OCI-M1 (cell line): ENCODE measurements at regions not wholly inside any gene's neighbourhood (a gene's known extent, or its start where the extent isn't known, plus 50 kb on each side); places are given as distances from the start of the nearest gene placed in this dataset.
"Not testable (repeated sequence)": the region's sequence is repeated elsewhere in the genome, so short reads cannot be mapped to it uniquely, and the experiment has no call there.

Experiments used
- DNase-seq: peaks from one replicate; lab custom pipeline; 2025; lab: John Stamatoyannopoulos, UW

DNA sequence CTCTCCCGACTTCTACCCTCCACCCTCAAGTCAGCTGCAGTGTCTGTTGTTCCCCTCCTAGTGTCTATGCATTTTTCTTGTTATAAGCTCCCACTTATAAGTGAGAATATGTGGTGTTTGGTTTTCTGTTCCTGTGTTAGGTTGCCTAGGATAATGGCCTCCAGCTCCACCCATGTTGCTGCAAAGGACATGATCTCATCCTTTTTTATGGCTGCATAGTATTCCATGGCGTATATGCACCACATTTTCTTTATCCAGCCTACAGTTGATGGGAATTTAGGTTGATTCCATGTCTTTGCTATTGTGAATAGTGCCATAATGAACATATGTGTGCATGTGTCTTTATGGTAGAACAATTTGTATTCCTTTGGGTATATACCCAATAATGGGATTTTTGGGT lies 80.7 kb downstream of the SPTSSA start:
- DNase-seq = not testable (repeated sequence)

DNA sequence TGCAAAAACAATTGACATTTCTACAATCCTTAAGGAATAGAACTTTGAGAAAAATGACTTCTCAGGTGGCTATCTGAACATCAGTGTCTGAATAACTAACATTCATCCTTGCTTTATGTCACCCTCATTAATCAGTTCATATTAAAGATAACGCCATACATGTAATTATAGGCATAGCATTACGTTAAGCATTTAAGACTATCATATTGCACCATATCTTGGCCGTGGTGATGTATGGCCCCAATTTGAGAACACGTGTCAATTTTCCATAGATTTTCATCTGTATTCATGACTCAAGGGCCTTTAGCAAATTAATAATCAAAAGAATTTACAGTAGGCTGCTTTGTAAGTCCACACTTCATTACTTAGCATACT lies 81.6 kb downstream of the SPTSSA start:
- DNase-seq = no peak

GRCh38 chr14:34379816-34380470 lies 82.1 kb downstream of the SPTSSA start:
- DNase-seq = no peak

GRCh38 chr14:34376649-34377267 lies 85.3 kb downstream of the SPTSSA start:
- no peak for DNase-seq

DNA sequence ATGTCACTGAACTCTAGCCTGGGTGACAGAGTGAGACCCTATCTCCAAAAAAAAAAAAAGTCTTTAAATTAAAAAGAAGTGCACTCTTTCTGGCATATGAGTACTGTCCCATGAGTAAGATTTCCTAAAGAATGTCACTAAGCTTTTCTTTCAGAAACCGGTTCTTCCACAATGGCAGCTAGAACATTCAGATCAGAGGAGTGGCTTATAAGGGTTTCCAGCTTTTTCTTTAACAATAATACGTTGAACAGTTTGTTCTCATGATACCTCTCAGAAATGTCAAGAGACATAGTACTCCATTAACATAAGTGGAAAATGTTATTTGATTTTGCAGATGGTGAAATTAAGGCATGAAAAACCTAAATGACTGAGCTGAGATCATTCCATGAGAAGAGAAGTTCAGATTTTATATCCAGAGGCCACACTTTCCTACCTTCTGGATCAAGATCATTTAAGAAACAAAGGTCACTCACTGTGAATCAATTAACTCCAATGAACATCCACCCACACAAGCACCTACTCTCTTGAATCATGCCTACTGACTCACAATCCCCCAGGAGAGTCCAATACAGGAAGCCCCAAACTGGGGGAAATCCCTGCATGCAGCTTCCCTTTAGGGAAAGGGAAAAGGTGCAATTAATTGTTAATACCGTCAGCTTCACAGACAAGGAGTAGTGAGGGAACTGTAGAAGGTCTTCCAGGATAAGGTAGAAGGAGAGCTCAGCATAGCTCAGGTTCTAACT lies 86.9 kb downstream of the SPTSSA start:
- DNase-seq = no peak

GRCh38 chr14:34373191-34373590 lies 88.8 kb downstream of the SPTSSA start:
- no peak for DNase-seq

GRCh38 chr14:34372786-34373185 lies 89.3 kb downstream of the SPTSSA start:
- DNase-seq = no peak

DNA sequence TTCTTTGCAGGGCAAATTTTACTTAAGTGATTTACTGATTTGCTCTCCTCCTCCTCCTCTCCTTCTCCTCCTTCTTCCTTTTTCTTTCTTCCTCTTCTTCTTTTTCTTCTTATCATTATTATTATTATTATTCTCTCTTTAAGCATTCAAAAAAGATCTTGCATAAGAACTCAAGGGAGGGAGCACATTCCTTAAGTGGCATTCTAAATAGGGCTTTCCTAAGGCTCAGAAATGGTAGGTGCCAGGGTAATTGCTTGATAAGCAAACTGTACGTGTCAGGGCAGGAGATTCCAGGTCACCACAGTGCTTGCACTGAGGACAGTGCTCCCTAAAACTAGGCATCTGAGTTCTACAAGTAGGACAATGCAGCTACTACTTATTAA lies 92.4 kb downstream of the SPTSSA start:
- DNase-seq = no peak

DNA sequence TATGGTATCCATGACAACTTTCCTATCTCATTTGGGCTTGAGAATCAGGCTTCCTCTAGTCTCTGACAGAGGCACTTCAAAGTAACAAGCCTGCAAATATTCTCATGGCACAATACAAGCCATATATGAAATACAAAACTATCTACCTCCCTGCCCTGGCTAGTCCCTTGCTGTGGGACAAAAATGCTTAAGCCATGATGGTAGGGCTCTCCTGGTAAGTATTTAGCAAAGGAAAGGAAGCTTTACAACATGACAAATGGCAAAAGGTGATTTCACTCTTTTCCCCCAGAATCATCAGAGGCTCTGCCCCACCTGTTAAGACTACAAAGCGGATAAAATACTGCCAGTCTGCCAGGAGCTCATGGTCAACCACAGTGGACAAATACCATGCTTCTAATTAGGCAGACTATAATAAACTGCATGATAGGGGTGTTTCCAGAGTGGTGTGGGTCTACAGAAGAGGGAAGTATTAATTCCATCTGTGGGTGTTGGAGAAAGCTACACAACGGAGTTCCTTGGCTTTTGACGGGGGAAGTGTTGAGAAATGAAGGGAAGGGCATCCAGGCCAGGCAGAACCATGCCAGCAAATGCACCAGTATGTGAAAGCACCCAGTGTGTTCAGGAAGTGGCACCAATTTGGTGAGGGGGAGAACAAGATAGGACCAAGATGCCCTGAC lies 92.9 kb downstream of the SPTSSA start:
- no peak for DNase-seq

- DNase-seq = peak; percentile 53
Observed at GRCh38 chr14:34368115-34368970, 93.7 kb downstream of the SPTSSA start.

DNA sequence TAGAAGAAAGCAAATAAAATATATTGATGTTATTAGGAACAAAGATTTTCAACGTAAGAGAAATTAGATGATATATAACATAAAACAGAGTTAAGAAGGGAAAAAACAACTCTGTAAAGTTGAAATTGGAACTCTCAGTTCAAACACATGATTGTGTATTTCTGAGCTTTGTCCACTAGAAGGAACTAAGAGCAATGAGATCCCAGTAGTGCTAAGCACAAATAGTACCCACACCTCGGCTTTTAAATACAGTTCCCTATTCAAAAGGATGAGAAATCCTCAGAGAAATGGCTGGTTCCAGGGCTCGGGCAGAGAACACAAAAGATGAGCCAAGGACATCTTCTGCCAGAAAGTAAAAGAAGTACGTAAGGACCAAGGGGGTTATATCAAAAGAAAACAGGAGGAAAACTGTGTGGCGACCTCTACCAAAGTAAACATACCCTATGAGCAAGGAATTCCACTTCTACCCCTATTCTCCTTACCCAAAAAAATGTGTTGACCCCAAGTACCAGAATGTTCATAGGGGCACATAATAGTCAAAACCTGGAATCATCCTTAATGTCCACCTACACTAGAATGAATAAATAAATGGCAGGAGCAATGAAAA lies 96.6 kb downstream of the SPTSSA start:
- peak; percentile 52 for DNase-seq

GRCh38 chr14:34364201-34364600 lies 97.8 kb downstream of the SPTSSA start:
- DNase-seq = no peak

DNA sequence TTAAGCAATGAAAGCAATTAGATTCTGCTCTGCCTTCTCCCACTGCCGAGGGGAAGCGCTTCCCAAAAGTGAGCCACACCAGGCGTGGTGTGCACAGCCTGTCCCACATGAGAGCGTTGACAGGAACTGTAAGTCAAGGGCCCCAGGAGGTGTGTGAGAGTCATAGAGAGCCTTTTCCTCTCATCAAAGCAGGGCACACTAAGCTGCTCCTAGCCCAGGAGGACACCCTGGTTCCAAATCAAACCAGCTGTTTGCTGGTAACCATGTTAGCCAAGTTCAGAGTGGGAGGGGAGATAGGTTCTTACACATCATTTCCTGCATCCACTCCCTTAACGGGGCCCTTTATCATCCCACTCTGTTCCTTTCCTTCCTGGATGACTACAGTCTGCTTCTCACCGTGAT lies 98.3 kb downstream of the SPTSSA start:
- DNase-seq = no peak

DNA sequence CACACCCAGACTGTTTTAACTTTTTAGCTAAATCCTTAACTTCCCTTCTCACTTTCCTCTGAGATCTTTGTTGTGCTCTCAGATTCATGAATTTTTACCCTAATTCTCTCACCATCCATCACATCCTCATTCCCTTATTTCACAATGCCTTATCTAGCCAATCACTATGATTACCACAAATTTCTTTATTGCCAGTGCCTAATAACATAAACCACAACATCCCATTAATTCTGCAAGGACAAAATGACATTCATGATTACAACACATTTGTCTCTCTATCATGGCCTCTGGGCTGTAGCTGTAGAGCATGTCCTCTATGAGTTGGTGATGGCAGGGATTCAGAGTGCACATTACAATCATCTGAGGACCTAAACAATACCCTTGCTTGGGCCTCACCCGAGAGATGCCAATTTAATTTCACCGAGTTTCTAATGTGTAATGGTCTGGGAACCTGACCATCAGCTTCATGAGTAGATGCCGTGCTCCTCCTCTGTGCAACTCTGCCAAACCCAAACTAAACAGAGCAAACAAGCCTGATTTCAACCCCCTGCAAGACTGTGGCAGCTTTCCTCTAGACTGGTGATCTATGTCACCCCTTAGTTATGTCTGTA lies 99.3 kb downstream of the SPTSSA start:
- DNase-seq = no peak

- no peak for DNase-seq
Observed at GRCh38 chr14:34361504-34362011, 100.5 kb downstream of the SPTSSA start.

GRCh38 chr14:34359420-34360117 lies 102.5 kb downstream of the SPTSSA start:
- DNase-seq = peak; percentile 44

DNA sequence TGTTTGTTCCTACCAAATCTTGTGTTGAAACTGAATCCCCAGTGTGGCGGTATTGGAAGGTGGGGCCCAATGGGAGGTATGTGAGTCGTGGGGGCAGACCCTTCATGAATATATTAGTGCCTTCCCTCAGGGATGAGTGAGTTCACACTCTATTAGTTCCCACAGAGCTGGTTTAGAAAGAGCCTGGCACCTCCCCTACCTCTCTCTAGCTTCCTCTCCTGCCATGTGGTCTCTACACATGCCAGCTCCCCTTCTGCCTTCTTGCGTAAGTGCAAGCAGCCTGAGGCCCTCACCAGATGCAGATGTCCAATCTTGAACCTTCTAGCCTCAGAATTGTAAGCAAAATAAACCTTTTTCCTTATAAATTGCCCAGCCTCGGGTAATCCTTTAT lies 105.8 kb downstream of the SPTSSA start:
- DNase-seq = no peak

GRCh38 chr14:34355584-34356263 lies 106.3 kb downstream of the SPTSSA start:
- no peak for DNase-seq

- DNase-seq = no peak
Observed at GRCh38 chr14:34354556-34354955, 107.5 kb downstream of the SPTSSA start.

- no peak for DNase-seq
Observed at GRCh38 chr14:34350903-34351302, 111.1 kb downstream of the SPTSSA start.
